Testis (tissue), 2 donors: ENCODE measurements at regions not wholly inside any gene's neighbourhood (a gene's known extent, or its start where the extent isn't known, plus 50 kb on each side); places are given as distances from the start of the nearest gene placed in this dataset.
"Not testable (repeated sequence)": the region's sequence is repeated elsewhere in the genome, so short reads cannot be mapped to it uniquely, and the experiment has no call there.

Source experiments
- DNase-seq: peaks from one replicate; pipeline ENCODE4 v3.0.0-alpha.2; 2019
- H3K27ac ChIP-seq, 2 donors: fragments of 200-600 bp; sonication (generic); one replicate each; pipeline ENCODE4 v1.5.1; 2019
- H3K27me3 ChIP-seq: fragments of 200-600 bp; sonication (generic); one replicate; pipeline ENCODE4 v1.5.1; 2019
- H3K36me3 ChIP-seq: fragments of 200-600 bp; sonication (generic); one replicate; pipeline ENCODE4 v1.5.1; 2017; ENCODE audit warnings: low read depth; ENCODE audit errors: missing control alignments
- H3K4me1 ChIP-seq: fragments of 200-600 bp; sonication (generic); one replicate; pipeline ENCODE4 v1.5.1; 2019
- H3K4me3 ChIP-seq, 2 donors: fragments of 200-600 bp; sonication (generic); one replicate each; pipeline ENCODE4 v1.5.1; 2017 to 2019
- H3K9me3 ChIP-seq: fragments of 200-600 bp; sonication (generic); one replicate; pipeline ENCODE4 v1.5.1; 2017
- POLR2A ChIP-seq: fragments of 450-650 bp; IDR thresholded peaks from one replicate; pipeline ENCODE4 v1.6.1; 2017; ENCODE audit warnings: antibody characterized with exemption, mild to moderate bottlenecking, moderate library complexity
- whole genome bisulfite sequencing, 2 donors: methylation state at CpG; one replicate each; pipeline ENCODE4 v1.1.5; 2018; 5-methylcytosine and 5-hydroxymethylcytosine counted together
- intact Hi-C: fragments of 100-400 bp; cut with DNase I; formaldehyde crosslinking; loops from one replicate; pipeline ENCODE4 v1.15.1; 2023; ENCODE audit warnings: low total_unique reads
- TF ChIP-seq, protein P1 (sequence below), 3 experiments: fragments of 450-650 bp in 2 of 3; fragments of 200-600 bp in 1 of 3; sonication (generic) in 1 of 3; IDR thresholded peaks; one replicate each; pipeline ENCODE4 v1.5.1; 2016 to 2019; ENCODE audit warnings: antibody characterized with exemption in 3 of 3, mild to moderate bottlenecking in 2 of 3, moderate library complexity in 1 of 3

DNA sequence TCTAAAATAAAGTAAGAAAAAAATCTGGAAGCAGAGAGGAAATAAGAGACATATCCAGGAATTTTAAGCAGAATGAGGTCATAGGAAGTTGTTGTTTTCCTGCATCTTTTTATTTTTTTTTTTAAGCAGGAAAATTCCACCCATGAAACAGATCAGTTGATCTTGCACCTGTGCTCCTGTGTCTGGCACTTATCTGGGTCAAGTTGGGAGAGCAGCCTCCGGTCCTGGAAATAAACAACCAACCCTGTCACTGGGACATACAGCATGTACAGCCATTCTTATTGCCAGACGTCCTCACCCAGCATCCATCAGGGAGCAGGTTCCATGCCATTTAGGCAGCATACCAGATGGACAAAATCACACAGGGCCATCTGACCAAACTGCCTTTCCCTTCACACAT is 266.0 kb upstream of the BTG1 start:
- Histone ChIP-seq H3K4me1 (no peaks in the 10 kb centered on the region), H3K27ac (no peak overlapping the region), H3K4me3 (no peak overlapping the region), H3K27me3 (no peaks in the 10 kb centered on the region), H3K9me3 (no peaks in the 10 kb centered on the region), H3K36me3 (no peaks in the 10 kb centered on the region)
- intact Hi-C loops = no loop called here
- TF ChIP-seq, protein P1, sequence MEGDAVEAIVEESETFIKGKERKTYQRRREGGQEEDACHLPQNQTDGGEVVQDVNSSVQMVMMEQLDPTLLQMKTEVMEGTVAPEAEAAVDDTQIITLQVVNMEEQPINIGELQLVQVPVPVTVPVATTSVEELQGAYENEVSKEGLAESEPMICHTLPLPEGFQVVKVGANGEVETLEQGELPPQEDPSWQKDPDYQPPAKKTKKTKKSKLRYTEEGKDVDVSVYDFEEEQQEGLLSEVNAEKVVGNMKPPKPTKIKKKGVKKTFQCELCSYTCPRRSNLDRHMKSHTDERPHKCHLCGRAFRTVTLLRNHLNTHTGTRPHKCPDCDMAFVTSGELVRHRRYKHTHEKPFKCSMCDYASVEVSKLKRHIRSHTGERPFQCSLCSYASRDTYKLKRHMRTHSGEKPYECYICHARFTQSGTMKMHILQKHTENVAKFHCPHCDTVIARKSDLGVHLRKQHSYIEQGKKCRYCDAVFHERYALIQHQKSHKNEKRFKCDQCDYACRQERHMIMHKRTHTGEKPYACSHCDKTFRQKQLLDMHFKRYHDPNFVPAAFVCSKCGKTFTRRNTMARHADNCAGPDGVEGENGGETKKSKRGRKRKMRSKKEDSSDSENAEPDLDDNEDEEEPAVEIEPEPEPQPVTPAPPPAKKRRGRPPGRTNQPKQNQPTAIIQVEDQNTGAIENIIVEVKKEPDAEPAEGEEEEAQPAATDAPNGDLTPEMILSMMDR (IDR thresholded peaks at IDR 0.05) = no peak
- TF ChIP-seq POLR2A = no peak
- 69 to 78% methylated on average over 2 of the region's 2 CpGs for WGBS, 2 donors
- DNase-seq = no peak

DNA sequence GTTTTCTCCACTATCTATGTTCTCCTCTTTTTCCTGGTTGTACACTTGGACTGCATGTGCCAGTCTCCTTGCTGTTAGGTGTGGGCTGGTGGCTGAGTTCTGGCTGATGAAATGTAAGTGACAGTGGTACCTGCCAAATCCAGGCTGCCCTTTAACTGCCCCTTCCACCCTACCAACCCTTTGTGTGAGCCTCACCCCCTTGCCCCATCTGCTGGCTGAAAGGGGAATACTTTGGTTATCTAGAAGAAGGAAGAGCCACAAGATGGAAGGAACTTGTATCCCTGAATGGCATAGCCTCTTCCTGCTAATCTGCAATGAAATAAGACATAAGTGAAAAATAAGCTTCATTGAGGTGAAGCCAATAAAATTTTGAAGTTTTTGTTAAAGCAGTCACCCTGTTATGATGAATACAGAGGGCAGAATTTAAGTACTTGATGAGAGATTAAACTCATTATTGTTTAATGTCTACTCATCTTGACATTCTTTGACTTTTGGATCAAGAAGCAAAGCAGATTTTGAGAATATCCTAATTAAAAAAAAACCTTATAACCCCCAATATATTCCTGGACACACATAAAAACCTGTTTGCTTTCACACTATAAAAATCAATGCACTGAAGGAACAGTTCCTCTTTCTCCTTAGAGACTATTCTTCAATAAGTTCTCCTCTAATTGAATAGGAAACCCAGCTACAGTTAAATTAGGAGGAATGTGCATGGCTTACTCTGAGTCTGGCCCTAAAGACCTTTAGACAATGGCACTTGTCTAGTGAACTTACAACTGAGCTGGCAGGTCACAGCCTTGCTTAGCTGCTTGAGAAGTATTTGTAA is 262.6 kb upstream of the BTG1 start:
- Histone ChIP-seq H3K4me3 (no peak overlapping the region), H3K4me1 (no peaks in the 10 kb centered on the region), H3K36me3 (no peaks in the 10 kb centered on the region), H3K27me3 (no peaks in the 10 kb centered on the region), H3K9me3 (no peaks in the 10 kb centered on the region), H3K27ac (no peak overlapping the region)
- intact Hi-C loops = no loop called here
- peak; percentile 32 for DNase-seq
- TF ChIP-seq, protein P1 (IDR thresholded peaks at IDR 0.05) = peak in 1 of 3 experiments; percentile 11
- no peak for TF ChIP-seq POLR2A

DNA sequence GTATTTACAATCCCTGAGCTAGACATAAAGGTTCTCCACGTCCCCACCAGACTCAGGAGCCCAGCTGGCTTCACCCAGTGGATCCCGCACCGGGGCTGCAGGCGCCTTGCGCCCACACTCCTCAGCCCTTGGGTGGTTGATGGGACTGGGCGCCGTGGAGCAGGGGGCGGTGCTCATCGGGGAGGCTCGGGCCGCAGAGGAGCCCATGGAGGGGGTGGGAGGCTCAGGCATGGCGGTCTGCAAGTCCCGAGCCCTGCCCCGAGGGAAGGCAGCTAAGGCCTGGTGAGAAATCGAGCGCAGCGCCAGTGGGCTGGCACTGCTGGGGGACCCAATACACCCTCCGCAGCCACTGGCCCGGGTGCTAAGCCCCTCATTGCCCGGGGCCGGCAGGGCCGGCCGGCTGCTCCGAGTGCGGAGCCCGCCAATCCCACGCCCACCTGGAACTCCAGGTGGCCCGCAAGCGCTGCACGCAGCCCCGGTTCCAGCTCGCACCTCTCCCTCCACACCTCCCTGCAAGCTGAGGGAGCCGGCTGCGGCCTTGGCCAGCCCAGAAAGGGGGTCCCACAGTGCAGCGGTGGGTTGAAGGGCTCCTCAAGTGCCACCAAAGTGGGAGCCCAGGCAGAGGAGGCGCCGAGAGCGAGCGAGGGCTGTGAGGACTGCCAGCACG is 260.9 kb upstream of the BTG1 start:
- H3K36me3 ChIP-seq, intact Hi-C loops, H3K4me1 ChIP-seq, DNase-seq, H3K9me3 ChIP-seq, H3K27ac ChIP-seq, H3K27me3 ChIP-seq: not testable (repeated sequence)
- H3K4me3 ChIP-seq = peak overlapping the region in 1 of 2 donors; percentile 31
- WGBS, 2 donors = 94 to 100% methylated on average over 3 to 38 of the region's 40 CpGs

DNA sequence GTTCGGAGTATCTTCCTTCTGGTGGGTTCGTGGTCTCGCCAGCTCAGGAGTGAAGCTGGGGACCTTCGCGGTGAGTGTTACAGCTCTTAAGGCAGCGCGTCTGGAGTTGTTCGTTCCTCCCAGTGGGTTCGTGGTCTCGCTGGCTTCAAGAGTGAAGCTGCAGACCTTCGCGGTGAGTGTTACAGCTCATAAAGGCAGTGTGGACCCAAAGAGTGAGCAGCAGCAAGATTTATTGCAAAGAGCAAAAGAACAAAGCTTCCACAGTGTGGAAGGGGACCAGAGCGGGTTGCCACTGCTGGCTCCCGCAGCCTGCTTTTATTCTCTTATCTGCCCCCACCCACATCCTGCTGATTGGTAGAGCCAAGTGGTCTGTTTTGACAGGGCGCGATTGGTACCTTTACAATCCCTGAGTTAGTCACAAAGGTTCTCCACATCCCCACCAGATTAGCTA is 260.2 kb upstream of the BTG1 start:
- not testable (repeated sequence) for H3K27me3 ChIP-seq, H3K9me3 ChIP-seq, H3K27ac ChIP-seq, H3K4me3 ChIP-seq, H3K36me3 ChIP-seq, DNase-seq, H3K4me1 ChIP-seq
- WGBS, 2 donors = 56 to 79% methylated on average over 14 to 16 of the region's 16 CpGs
- intact Hi-C loops = loop anchor here (2.0 kb wide), 1 partner anchor 75 kb away; no protein-coding TSS in a partner anchor

DNA sequence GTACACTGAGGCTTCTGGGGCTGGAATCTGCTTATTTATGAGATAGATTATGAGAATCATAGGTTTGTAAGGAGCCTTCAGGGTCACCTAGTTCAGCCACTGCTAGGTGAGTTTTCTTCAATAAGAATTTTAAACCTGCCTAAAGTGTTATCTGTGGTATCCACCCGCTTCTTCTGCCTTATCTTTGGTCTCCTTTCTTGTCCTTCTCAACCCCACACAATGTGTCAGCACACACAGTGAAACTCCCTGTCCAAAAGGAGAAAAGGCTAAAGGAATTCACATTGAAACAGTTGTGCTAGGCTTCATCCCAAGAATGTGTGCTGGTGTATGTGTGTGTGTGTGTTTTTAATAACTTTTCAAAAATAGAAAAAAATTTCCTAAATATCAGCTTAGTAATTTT is 259.3 kb upstream of the BTG1 start:
- Histone ChIP-seq H3K9me3 (no peaks in the 10 kb centered on the region), H3K4me1 (no peaks in the 10 kb centered on the region), H3K27me3 (no peaks in the 10 kb centered on the region), H3K4me3 (no peak overlapping the region), H3K36me3 (no peaks in the 10 kb centered on the region), H3K27ac (no peak overlapping the region)
- TF ChIP-seq POLR2A = no peak
- TF ChIP-seq, protein P1 (IDR thresholded peaks at IDR 0.05) = no peak
- intact Hi-C loops = loop anchor here (2.0 kb wide), 1 partner anchor 74 kb away; no protein-coding TSS in a partner anchor
- no peak for DNase-seq
- WGBS, 2 donors = 62 to 73% methylated on average over 1 of the region's 1 CpG
